GM18870 (cell line): ENCODE measurements at regions not wholly inside any gene's neighbourhood (a gene's known extent, or its start where the extent isn't known, plus 50 kb on each side); places are given as distances from the start of the nearest gene placed in this dataset.

ENCODE experiments used
- ATAC-seq: cut with Tn5 transposase; IDR thresholded peaks from one replicate; pipeline ENCODE4 v1.9.1; 2021; ENCODE audit warnings: moderate library complexity; ENCODE audit not compliant: unreplicated experiment

- ATAC-seq, result no peak
Observed at GRCh38 chr7:156487811-156488533, 152.6 kb upstream of the RNF32 start.

GRCh38 chr7:156480671-156481070 lies 159.9 kb upstream of the RNF32 start:
- no peak for ATAC-seq

GRCh38 chr7:156479596-156479995 lies 161.0 kb upstream of the RNF32 start:
- ATAC-seq, result no peak

- ATAC-seq, result no peak
Observed at GRCh38 chr7:156478486-156478885, 162.1 kb upstream of the RNF32 start.

- ATAC-seq, result no peak
Observed at GRCh38 chr7:156475666-156476065, 164.9 kb upstream of the RNF32 start.

GRCh38 chr7:156475179-156475578 lies 165.4 kb upstream of the RNF32 start:
- ATAC-seq, result peak; percentile 57

- no peak for ATAC-seq
Observed at GRCh38 chr7:156474241-156474743, 166.3 kb upstream of the RNF32 start.

- no peak for ATAC-seq
Observed at GRCh38 chr7:156473476-156474240, 166.9 kb upstream of the RNF32 start.

GRCh38 chr7:156472267-156472666 lies 168.3 kb upstream of the RNF32 start:
- no peak for ATAC-seq

- ATAC-seq, result no peak
Observed at GRCh38 chr7:156470399-156471320, 169.9 kb upstream of the RNF32 start.

GRCh38 chr7:156466955-156467625 lies 173.5 kb upstream of the RNF32 start:
- ATAC-seq, result no peak

- ATAC-seq, result no peak
Observed at GRCh38 chr7:156466272-156466671, 174.3 kb upstream of the RNF32 start.

- ATAC-seq, result no peak
Observed at GRCh38 chr7:156465186-156465585, 175.4 kb upstream of the RNF32 start.

- ATAC-seq, result no peak
Observed at GRCh38 chr7:156464339-156464738, 176.2 kb upstream of the RNF32 start.

- ATAC-seq, result no peak
Observed at GRCh38 chr7:156463280-156463679, 177.3 kb upstream of the RNF32 start.

- ATAC-seq, result no peak
Observed at GRCh38 chr7:156461881-156462665, 178.5 kb upstream of the RNF32 start.

- no peak for ATAC-seq
Observed at GRCh38 chr7:156460858-156461627, 179.5 kb upstream of the RNF32 start.

- ATAC-seq, result no peak
Observed at GRCh38 chr7:156459582-156459981, 181.0 kb upstream of the RNF32 start.

GRCh38 chr7:156459067-156459466 lies 181.5 kb upstream of the RNF32 start:
- ATAC-seq, result no peak
